ENCODE measurements at regions not wholly inside any gene's neighbourhood (a gene's known extent, or its start where the extent isn't known, plus 50 kb on each side); places are given as distances from the start of the nearest gene placed in this dataset.

GRCh38 chr3:162175145-162175544, 678.5 kb downstream of the OTOL1 start:
- TF ChIP-seq CTCF (IDR thresholded peaks at IDR 0.05) (no peak), ZNF512 (CRISPR knock-in tag; IDR thresholded peaks at IDR 0.05; ENCODE audit: borderline replicate concordance) (no peak), USF2 (CRISPR knock-in tag; IDR thresholded peaks at IDR 0.05) (no peak), JUN (CRISPR knock-in tag; IDR thresholded peaks at IDR 0.05) (no peak), ATF1 (CRISPR knock-in tag; IDR thresholded peaks at IDR 0.05) (no peak), ZNF425 (CRISPR knock-in tag; conservative IDR thresholded peaks at IDR 0.05) (no peak), ELF4 (CRISPR knock-in tag; IDR thresholded peaks at IDR 0.05; ENCODE audit: low read depth) (no peak), TEAD4 (CRISPR knock-in tag; IDR thresholded peaks at IDR 0.05) (no peak), MAX (CRISPR knock-in tag; IDR thresholded peaks at IDR 0.05) (no peak), KAT7 (CRISPR knock-in tag; IDR thresholded peaks at IDR 0.05; ENCODE audit: borderline replicate concordance) (no peak)

All from WTC11 (cell line).